ENCODE measurements at regions not wholly inside any gene's neighbourhood (a gene's known extent, or its start where the extent isn't known, plus 50 kb on each side); places are given as distances from the start of the nearest gene placed in this dataset.

- no peak for DNase-seq
These were observed 250.6 kb upstream of the GPR26 start for GRCh38 chr10:123415523-123415922.

DNA sequence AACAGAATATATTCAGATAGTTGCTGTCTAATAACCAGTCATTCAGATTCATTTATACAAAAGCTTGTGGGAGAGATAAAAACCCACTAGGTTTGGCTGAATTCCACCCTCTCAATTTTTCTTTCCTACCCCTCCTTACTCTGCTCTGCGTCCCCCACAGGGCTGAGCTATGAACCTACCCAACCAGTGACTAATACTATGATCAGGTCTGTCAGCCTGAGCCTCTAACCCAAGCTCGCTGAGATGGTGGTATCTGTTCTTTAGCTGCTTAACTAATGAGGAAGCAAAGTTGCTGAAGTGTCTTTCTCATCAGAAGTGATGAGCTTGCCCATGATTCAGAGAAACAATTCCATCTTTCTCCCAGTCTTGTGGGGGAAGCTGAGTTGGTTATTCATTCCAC, 248.7 kb upstream of the GPR26 start:
- DNase-seq, result no peak

GRCh38 chr10:123421461-123421860, 244.7 kb upstream of the GPR26 start:
- DNase-seq, result no peak

- no peak for DNase-seq
These were observed 243.9 kb upstream of the GPR26 start for GRCh38 chr10:123422261-123422660.

GRCh38 chr10:123424537-123424936, 241.6 kb upstream of the GPR26 start:
- no peak for DNase-seq

GRCh38 chr10:123425680-123426079, 240.5 kb upstream of the GPR26 start:
- DNase-seq, result no peak

- DNase-seq, result no peak
These were observed 238.9 kb upstream of the GPR26 start for GRCh38 chr10:123427165-123427786.

DNA sequence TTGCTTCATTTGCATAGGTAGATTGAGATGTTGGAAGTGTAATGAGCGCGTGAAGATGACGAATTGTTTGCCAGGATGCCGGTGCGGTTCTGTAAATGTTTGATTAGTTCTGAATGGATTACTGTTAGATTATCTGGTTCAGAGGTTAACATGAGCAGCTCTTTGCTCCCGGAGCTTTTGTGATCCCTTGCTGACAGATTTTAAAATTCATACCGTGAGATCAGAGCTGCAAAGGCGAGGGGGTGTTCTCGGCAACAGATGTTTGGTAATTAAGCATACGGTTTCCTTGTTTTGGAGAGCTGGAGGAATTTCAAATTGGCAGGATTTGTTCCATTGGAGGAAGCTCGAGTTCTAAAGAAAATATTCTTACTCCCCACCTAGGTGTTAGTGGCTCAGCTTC, 237.8 kb upstream of the GPR26 start:
- no peak for DNase-seq

GRCh38 chr10:123429706-123430221, 236.4 kb upstream of the GPR26 start:
- no peak for DNase-seq

- DNase-seq, result no peak
These were observed 232.6 kb upstream of the GPR26 start for GRCh38 chr10:123433539-123433938.

DNA sequence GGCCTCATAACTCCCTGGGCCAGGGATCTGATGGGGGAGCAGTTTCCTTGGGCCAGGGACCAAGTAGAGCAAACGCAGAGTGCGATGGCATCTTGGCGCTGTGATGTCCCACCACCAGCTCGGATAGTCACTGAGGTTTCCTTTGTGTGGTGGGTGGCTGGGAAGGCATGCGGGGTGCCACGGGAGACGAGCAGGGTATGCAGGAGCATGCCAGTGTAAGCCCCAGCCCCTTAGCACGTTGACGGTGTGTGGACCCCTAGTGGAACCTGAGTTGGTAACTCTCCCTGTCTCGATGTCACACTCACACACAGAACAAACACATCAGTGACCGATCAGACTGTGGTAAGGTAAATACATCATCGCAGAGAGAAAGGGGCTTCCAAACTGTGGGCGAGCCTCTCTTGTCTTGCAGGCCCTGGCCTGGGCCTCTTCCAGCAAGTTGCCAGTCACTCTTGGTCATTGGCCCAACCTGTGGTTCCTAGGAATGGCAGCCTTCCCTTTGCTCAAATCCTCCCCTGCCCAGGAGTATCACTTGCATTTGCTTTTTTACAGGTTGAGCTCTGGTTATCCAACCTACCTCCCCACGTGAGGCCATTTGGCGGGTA, 231.6 kb upstream of the GPR26 start:
- no peak for DNase-seq

GRCh38 chr10:123442901-123443300, 223.3 kb upstream of the GPR26 start:
- DNase-seq, result no peak

GRCh38 chr10:123443924-123444323, 222.2 kb upstream of the GPR26 start:
- no peak for DNase-seq

- DNase-seq, result no peak
These were observed 220.8 kb upstream of the GPR26 start for GRCh38 chr10:123445261-123445775.

- no peak for DNase-seq
These were observed 219.6 kb upstream of the GPR26 start for GRCh38 chr10:123446449-123447156.

GRCh38 chr10:123449234-123449962, 216.8 kb upstream of the GPR26 start:
- DNase-seq, result no peak

DNA sequence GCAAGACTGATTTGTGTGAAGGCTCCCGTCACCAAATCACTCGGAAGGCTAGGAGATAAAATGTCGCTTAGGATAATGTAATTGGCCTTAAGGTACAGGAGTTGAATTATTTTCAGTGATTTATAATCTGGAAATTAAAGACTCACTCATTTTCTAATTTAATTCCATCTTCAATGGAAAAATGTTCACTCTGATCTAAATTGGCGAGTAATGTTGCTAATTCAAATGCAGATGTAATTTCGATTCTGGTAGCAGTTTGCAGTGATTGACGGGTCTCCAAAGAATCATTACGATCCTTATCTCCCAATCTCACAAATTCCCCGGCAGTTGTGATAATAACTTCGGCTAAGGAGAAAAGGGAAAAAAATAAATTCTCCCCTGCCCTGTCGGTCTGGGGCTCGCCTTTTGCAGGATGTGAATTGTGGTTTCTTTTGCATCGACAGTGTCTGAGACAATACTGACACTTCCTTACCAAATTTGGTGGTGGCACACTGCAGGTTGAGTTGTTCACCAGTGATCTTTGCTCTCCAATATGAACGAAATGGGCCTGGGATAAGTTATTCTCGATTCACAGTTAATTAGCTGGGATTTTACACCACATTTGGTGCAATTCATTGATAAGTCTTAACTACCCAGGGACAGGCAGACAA, 215.1 kb upstream of the GPR26 start:
- no peak for DNase-seq

DNA sequence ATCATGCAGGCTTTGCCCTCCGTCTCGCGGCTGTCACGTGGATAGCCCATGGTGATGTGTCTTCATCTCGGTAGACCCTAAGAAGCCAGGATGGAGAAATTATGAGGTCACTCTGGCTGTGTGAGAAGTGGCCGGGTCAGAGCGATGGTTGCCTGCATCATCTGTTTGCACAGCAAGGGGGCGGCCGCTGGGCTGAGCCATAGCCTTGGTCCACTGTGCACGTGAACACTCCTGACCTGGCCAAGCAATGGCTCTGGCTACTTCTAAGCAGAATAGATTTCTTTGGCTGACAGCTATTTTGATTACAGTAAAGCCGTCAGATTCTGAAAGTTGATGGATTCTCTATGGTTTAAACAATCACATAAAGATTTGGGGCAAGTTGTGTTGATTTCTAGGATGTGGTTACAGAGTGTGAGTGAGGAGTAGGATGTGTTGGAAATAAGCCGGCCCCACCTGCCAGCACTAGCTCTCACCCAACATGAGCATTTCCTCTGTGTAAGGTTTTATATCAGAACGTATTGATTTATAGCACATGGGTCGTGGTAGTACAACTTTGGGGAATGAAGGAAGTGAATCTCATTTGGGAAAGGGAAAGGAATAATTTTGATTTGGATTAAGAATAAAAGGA, 214.4 kb upstream of the GPR26 start:
- no peak for DNase-seq

- DNase-seq, result no peak
These were observed 211.2 kb upstream of the GPR26 start for GRCh38 chr10:123454987-123455386.

DNA sequence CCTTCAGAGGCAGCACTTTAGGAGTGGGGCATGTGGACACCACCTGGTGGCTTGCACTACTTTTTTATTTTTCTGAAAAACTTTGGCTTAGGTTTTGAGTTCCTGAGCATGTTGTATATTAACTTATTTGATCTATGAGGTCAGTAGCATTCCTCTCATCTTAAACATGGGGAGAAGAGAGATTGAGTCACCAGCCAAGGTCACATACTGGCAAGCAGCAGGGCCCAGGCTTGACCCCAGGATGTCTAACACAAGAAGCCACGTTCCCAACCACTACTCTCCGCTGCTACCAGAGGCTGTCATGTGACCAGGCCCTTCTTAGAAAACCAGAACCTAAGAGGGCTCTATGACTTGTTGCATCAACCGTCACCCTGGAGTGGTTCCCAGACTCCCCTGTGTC, 210.3 kb upstream of the GPR26 start:
- no peak for DNase-seq

- no peak for DNase-seq
These were observed 207.2 kb upstream of the GPR26 start for GRCh38 chr10:123458933-123459332.

GRCh38 chr10:123459371-123460091, 206.6 kb upstream of the GPR26 start:
- peak; percentile 24 for DNase-seq

Measured in NCI-H1092 treated with DMSO at 0.1 percent for 48 hours (cell line).